NCI-H510A treated with DMSO at 0.1 percent for 48 hours (cell line): ENCODE measurements at regions not wholly inside any gene's neighbourhood (a gene's known extent, or its start where the extent isn't known, plus 50 kb on each side); places are given as distances from the start of the nearest gene placed in this dataset.

ENCODE experiments used
- DNase-seq: peaks from one replicate; lab custom pipeline; 2025; lab: John Stamatoyannopoulos, UW

- no peak for DNase-seq
Measured at GRCh38 chr13:50104493-50104892, 89.2 kb downstream of the KCNRG start.

GRCh38 chr13:50106559-50106958 lies 91.3 kb downstream of the KCNRG start:
- no peak for DNase-seq

GRCh38 chr13:50107205-50107604 lies 92.0 kb downstream of the KCNRG start:
- no peak for DNase-seq

GRCh38 chr13:50114961-50115360 lies 99.7 kb downstream of the KCNRG start:
- DNase-seq: no peak

GRCh38 chr13:50115695-50116094 lies 100.5 kb downstream of the KCNRG start:
- DNase-seq: peak; percentile 31

GRCh38 chr13:50116430-50116973 lies 101.3 kb downstream of the KCNRG start:
- DNase-seq: no peak

- DNase-seq: peak; percentile 11
Measured at GRCh38 chr13:50119591-50119990, 104.3 kb downstream of the KCNRG start.

- no peak for DNase-seq
Measured at GRCh38 chr13:50122455-50122854, 107.2 kb downstream of the KCNRG start.

- DNase-seq: no peak
Measured at GRCh38 chr13:50123002-50123401, 107.8 kb downstream of the KCNRG start.

GRCh38 chr13:50123515-50123861 lies 108.2 kb downstream of the KCNRG start:
- DNase-seq: peak; percentile 28

- peak; percentile 78 for DNase-seq
Measured at GRCh38 chr13:50123862-50124535, 108.8 kb downstream of the KCNRG start.

GRCh38 chr13:50124536-50125303 lies 109.5 kb downstream of the KCNRG start:
- DNase-seq: peak; percentile 24

- DNase-seq: no peak
Measured at GRCh38 chr13:50125304-50125553, 110.0 kb downstream of the KCNRG start.

- DNase-seq: peak; percentile 71
Measured at GRCh38 chr13:50125554-50126262, 110.5 kb downstream of the KCNRG start.

- DNase-seq: peak; percentile 39
Measured at GRCh38 chr13:50126263-50126992, 111.2 kb downstream of the KCNRG start.

- no peak for DNase-seq
Measured at GRCh38 chr13:50126993-50127725, 111.9 kb downstream of the KCNRG start.

GRCh38 chr13:50127726-50128291 lies 112.6 kb downstream of the KCNRG start:
- DNase-seq: no peak

GRCh38 chr13:50128428-50128931 lies 113.2 kb downstream of the KCNRG start:
- DNase-seq: no peak

GRCh38 chr13:50129081-50129705 lies 113.9 kb downstream of the KCNRG start:
- no peak for DNase-seq

- DNase-seq: no peak
Measured at GRCh38 chr13:50129706-50130122, 114.5 kb downstream of the KCNRG start.
